ENCODE measurements at regions not wholly inside any gene's neighbourhood (a gene's known extent, or its start where the extent isn't known, plus 50 kb on each side); places are given as distances from the start of the nearest gene placed in this dataset.

DNA sequence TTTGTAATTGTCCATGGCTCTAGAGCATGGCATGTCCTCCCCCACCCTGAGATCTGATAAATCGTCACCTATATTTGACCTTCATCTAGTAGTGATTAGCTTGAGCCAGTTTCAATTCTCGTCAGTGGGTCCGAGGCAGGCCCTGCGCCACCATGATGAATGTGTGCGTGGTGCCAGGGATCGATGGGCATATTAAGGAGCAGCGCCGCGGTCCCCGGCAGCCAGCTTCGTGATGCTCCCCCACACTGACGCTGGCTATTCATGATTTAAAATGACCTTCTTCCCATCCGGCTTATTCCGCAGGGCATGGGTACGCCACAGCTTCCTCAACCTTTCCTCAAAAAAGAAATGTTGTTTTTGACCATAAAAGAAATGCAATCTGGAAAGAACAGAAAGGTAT lies 68.0 kb downstream of the SLC25A47 start:
- Histone ChIP-seq H3K56ac (replicated peaks; ENCODE audit: insufficient read length, low read depth, low read length) (no peak overlapping the region), H3K27me3 (replicated peaks in 1 of 4; ENCODE audit: control insufficient read depth in 3 of 4, extremely low read depth in 1 of 4, insufficient read depth in 3 of 4, low read length in 3 of 4) (no peaks in the 10 kb centered on the region), H4K20me1 (replicated peaks in 1 of 2; ENCODE audit: control insufficient read depth in 1 of 2, insufficient read depth in 2 of 2, low read length in 2 of 2) (no peaks in the 10 kb centered on the region), H2AFZ (ENCODE audit: low read length) (no peak overlapping the region), H3K27ac (ENCODE audit: low read depth, low read length) (no peak overlapping the region), H2BK12ac (ENCODE audit: low read depth, low read length) (no peak overlapping the region), H3K36me3 (ENCODE audit: control insufficient read depth in 2 of 4, insufficient read depth in 4 of 4, low read length in 3 of 4) (no peaks in the 10 kb centered on the region), H2BK120ac (replicated peaks; ENCODE audit: low read depth, low read length) (no peak overlapping the region), H3K23me2 (ENCODE audit: low read depth, low read length) (no peaks in the 10 kb centered on the region; the same call in 1 of the 2 replicates), H2BK20ac (ENCODE audit: low read length) (no peak overlapping the region), H2BK15ac (ENCODE audit: low read length) (no peak overlapping the region), H3K4me3 (ENCODE audit: extremely low read depth in 1 of 4, insufficient read depth in 2 of 4, low read depth in 3 of 4, low read length in 4 of 4) (no peak overlapping the region), H2BK5ac (ENCODE audit: low read depth, low read length) (no peak overlapping the region), H3K9me3 (ENCODE audit: insufficient read depth in 2 of 2, low read depth in 1 of 2, low read length in 1 of 2) (no peaks in the 10 kb centered on the region), H3K4me2 (ENCODE audit: insufficient read depth in 1 of 2, low read depth in 2 of 2, low read length in 2 of 2) (no peak overlapping the region), H4K91ac (replicated peaks; ENCODE audit: insufficient read length, low read length) (no peak overlapping the region), H2AK5ac (ENCODE audit: low read depth, low read length) (no peak overlapping the region), H3K4me1 (replicated peaks in 1 of 4; ENCODE audit: control insufficient read depth in 3 of 4, insufficient read depth in 4 of 4, low read length in 3 of 4) (peaks cover 0 to 5% (median 0%) of the 10 kb centered on the region in 4 experiments; a peak in 1 of 7 replicates), H3K79me1 (ENCODE audit: low read depth, low read length) (peaks cover 3% of the 10 kb centered on the region), H3K14ac (ENCODE audit: insufficient read length) (no peak overlapping the region), H3K18ac (ENCODE audit: extremely low read depth, low read length) (no peak overlapping the region), H3K23ac (ENCODE audit: insufficient read length) (no peak overlapping the region), H3K4ac (replicated peaks; ENCODE audit: insufficient read length, low read depth, low read length) (no peak overlapping the region), H3K79me2 (ENCODE audit: control insufficient read depth in 1 of 2, insufficient read depth in 2 of 2, low read length in 2 of 2) (peaks cover 0 to 3% of the 10 kb centered on the region in 2 experiments; a peak in 1 of 4 replicates), H4K5ac (ENCODE audit: insufficient read length, low read depth, low read length) (no peak overlapping the region), H3K9ac (replicated peaks in 1 of 4; ENCODE audit: extremely low read depth in 1 of 4, low read depth in 3 of 4, low read length in 3 of 4) (no peak overlapping the region), H4K8ac (ENCODE audit: extremely low read depth, insufficient read depth, low read length) (no peak overlapping the region)
- DNase-seq (ENCODE audit: low read depth in 1 of 2, low spot score in 2 of 2) (no peak), FAIRE-seq (no peak)
- 92% methylated on average over 15 of the region's 15 CpGs; no CpG with 5 or more reads in 1 of the 2 experiments for WGBS, 2 experiments (ENCODE audit: extremely low coverage in 1 of 2, insufficient coverage in 1 of 2, insufficient read length in 1 of 2, insufficient replicate concordance in 2 of 2, low coverage in 1 of 2, low lambda C conversion rate in 2 of 2, missing lambda C conversion rate in 1 of 2)
- ChIA-PET CTCF (ENCODE audit: partially characterized antibody) (interaction anchor here (0.9 to 10.0 kb wide), 11 partner anchors 9 to 263 kb away, joined by 3 to 109 read pairs (median 6); no protein-coding TSS in a partner anchor), POLR2A (ENCODE audit: partially characterized antibody) (interaction anchor here (0.7 to 2.1 kb wide), 2 partner anchors 16 to 284 kb away, joined by 3 to 7 read pairs; a partner anchor contains a TSS)
- TF ChIP-seq KDM4A (IDR thresholded peaks at IDR 0.05; ENCODE audit: low read depth, low read length, severe bottlenecking) = no peak
- TF ChIP-seq, protein P1, sequence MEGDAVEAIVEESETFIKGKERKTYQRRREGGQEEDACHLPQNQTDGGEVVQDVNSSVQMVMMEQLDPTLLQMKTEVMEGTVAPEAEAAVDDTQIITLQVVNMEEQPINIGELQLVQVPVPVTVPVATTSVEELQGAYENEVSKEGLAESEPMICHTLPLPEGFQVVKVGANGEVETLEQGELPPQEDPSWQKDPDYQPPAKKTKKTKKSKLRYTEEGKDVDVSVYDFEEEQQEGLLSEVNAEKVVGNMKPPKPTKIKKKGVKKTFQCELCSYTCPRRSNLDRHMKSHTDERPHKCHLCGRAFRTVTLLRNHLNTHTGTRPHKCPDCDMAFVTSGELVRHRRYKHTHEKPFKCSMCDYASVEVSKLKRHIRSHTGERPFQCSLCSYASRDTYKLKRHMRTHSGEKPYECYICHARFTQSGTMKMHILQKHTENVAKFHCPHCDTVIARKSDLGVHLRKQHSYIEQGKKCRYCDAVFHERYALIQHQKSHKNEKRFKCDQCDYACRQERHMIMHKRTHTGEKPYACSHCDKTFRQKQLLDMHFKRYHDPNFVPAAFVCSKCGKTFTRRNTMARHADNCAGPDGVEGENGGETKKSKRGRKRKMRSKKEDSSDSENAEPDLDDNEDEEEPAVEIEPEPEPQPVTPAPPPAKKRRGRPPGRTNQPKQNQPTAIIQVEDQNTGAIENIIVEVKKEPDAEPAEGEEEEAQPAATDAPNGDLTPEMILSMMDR (IDR thresholded peaks at IDR 0.05; ENCODE audit: control extremely low read depth in 1 of 3, insufficient read depth in 1 of 3, low read depth in 1 of 3, low read length in 3 of 3) = no peak
- TF ChIP-seq BCL11A (IDR thresholded peaks at IDR 0.05; ENCODE audit: low read depth in 2 of 2, low read length in 2 of 2) = no peak
- TF ChIP-seq RNF2 (IDR thresholded peaks at IDR 0.05; ENCODE audit: borderline replicate concordance, low read depth, low read length, missing control alignments, poor library complexity, severe bottlenecking) = no peak
- TF ChIP-seq CBX8 (IDR thresholded peaks at IDR 0.05; ENCODE audit: borderline replicate concordance, low read depth, low read length) = no peak
- TF ChIP-seq, protein P2, sequence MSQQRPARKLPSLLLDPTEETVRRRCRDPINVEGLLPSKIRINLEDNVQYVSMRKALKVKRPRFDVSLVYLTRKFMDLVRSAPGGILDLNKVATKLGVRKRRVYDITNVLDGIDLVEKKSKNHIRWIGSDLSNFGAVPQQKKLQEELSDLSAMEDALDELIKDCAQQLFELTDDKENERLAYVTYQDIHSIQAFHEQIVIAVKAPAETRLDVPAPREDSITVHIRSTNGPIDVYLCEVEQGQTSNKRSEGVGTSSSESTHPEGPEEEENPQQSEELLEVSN (IDR thresholded peaks at IDR 0.05) = no peak
- TF ChIP-seq NANOG (IDR thresholded peaks at IDR 0.05; ENCODE audit: insufficient read depth, low read depth, low read length, poor library complexity, severe bottlenecking) = no peak
- TF ChIP-seq SIRT6 (IDR thresholded peaks at IDR 0.05; ENCODE audit: low read length) = no peak

All from H1 (cell line).